ENCODE measurements at regions not wholly inside any gene's neighbourhood (a gene's known extent, or its start where the extent isn't known, plus 50 kb on each side); places are given as distances from the start of the nearest gene placed in this dataset.

DNA sequence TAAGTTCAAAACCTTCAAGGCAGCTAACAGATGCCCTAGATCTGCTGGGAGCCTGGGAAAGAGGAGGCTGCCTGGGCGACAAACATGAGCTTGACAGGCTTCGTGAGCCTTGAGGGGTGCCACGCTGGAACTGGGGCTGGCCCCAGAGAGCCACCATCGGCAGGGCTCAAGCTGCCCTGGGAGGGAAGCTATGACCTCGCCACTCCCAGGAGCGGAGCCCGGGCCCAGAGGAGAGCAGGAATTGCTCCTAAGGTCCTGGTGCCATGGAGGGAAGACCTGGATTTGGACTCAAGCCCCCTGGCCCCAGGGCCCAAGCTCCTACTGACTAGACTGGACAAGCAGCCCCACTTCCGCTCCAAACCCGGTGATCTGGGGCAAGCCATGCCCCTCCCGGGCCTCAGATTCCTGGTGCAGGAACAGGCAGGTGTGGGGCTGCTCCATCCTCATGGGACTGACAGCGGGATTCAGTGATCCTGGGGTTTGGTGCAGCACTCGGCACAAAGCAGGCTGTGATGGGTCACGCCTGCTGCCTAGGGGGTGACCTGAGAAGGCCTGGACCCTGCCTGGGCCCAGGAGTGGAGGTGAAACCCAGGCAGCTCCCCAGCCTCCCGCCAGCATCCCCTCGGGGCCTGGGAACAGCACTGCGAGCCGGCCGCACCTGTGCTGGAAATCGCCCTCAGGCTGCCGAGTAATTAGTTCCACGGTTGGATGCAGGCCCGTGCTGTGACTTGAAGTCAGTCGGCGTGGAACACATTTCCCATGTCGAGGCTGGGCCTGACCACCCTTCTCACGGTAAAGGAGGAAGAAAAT lies 246.9 kb downstream of the NDUFA10 start:
- no peak for DNase-seq (ENCODE audit: low read depth)
- no peak overlapping the region for H3K4me3 ChIP-seq (ENCODE audit: control insufficient read depth, low read depth, low read length)
- TF ChIP-seq, protein P1, sequence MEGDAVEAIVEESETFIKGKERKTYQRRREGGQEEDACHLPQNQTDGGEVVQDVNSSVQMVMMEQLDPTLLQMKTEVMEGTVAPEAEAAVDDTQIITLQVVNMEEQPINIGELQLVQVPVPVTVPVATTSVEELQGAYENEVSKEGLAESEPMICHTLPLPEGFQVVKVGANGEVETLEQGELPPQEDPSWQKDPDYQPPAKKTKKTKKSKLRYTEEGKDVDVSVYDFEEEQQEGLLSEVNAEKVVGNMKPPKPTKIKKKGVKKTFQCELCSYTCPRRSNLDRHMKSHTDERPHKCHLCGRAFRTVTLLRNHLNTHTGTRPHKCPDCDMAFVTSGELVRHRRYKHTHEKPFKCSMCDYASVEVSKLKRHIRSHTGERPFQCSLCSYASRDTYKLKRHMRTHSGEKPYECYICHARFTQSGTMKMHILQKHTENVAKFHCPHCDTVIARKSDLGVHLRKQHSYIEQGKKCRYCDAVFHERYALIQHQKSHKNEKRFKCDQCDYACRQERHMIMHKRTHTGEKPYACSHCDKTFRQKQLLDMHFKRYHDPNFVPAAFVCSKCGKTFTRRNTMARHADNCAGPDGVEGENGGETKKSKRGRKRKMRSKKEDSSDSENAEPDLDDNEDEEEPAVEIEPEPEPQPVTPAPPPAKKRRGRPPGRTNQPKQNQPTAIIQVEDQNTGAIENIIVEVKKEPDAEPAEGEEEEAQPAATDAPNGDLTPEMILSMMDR (conservative IDR thresholded peaks at IDR 0.05; ENCODE audit: control insufficient read depth, insufficient read depth, low read depth, low read length) = no peak

DNA sequence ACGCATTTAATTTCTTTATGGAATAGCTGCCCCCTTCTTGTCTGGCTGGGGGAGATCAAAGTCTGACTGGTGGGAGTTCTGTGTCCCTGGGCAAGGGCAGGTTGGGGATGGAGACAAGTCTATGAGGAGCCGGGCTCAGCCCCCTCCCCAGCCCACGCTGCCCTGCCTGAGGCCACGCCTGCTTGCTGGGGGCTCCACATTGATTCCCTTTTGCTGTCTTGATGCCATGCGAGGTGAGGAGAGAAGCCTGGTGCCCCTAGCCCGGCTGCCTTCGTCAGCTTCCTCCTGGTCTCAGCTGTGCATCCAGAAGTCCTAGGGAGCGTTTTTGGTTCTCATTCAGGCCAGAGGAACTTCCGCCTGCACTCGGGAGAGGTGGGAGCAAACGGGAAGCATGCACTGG lies 247.9 kb downstream of the NDUFA10 start:
- DNase-seq (ENCODE audit: low read depth) = no peak
- no peak overlapping the region for H3K4me3 ChIP-seq (ENCODE audit: control insufficient read depth, low read depth, low read length)
- TF ChIP-seq, protein P1 (conservative IDR thresholded peaks at IDR 0.05; ENCODE audit: control insufficient read depth, insufficient read depth, low read depth, low read length) = no peak

DNA sequence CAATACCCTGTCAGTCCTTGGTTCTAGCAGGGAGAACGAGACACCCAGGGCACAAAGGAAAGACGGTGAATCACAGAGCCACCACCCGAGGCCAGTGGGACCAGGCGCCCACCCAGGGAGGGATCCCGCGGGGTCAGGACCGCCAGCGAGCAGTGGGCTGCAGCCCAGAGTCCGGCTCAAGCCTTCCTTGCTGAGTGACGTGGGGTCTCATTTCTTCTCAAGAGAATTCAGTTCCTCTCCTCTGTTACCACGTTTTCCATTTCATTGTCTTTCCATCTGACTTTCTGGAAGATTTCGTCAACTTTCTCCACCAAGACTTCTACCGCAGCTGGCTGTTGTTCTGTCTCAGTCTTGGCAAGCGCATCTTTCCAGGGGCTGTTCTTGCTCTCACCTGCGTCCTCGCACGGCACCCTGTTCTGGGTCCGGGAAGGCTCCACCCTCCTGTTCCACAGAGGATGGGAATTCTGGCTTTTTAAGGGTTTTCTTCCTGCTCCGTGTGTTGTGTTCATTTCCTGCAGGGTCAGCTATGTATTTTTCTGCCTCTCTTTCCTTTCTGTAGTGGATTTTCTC lies 248.6 kb downstream of the NDUFA10 start:
- TF ChIP-seq, protein P1 (conservative IDR thresholded peaks at IDR 0.05; ENCODE audit: control insufficient read depth, insufficient read depth, low read depth, low read length) = no peak
- no peak overlapping the region for H3K4me3 ChIP-seq (ENCODE audit: control insufficient read depth, low read depth, low read length)
- DNase-seq (ENCODE audit: low read depth) = no peak

DNA sequence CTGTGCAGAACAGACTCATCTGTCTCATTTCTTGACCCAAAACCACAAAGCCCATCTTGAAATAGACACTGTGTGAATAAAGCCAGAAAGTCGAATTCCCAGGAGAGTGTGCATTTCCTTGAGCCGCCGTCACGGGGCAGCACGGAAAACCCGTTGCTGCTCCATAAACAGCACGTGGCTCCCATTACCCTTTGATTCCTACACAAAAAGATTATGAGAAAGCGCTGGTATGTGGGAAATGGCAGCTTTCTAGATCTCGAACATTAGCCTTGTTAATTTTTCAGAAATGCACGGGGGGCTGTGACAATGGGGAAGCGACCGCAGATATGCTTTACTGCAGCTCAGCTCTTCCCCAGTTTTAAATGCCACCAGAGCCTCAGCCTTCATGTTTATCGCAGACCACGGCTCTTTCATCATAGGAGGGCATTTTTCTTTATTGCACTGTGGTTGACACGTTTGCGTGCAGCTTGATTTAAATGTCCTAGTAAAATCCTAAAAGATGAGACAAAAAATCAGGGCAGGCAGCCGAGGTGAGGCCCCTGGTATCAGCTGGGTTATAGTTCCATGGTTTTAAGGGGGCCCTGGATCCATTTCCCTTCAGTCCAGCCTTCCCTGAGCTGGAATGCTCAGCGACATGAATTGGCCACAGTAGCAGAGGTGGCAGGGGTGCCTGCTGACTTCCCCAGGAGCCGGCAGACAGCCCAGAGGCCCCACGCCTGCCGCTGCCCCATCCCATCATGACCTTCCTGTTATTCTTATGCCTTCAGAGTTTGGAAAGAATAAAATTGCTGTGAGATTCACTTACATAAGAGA lies 249.3 kb downstream of the NDUFA10 start:
- no peak overlapping the region for H3K4me3 ChIP-seq (ENCODE audit: control insufficient read depth, low read depth, low read length)
- peak; percentile 25 for DNase-seq (ENCODE audit: low read depth)
- TF ChIP-seq, protein P1 (conservative IDR thresholded peaks at IDR 0.05; ENCODE audit: control insufficient read depth, insufficient read depth, low read depth, low read length) = no peak

- TF ChIP-seq, protein P1 (conservative IDR thresholded peaks at IDR 0.05; ENCODE audit: control insufficient read depth, insufficient read depth, low read depth, low read length) = no peak
- no peak overlapping the region for H3K4me3 ChIP-seq (ENCODE audit: control insufficient read depth, low read depth, low read length)
- no peak for DNase-seq (ENCODE audit: low read depth)
These were observed 250.1 kb downstream of the NDUFA10 start for GRCh38 chr2:239774933-239775622.

- DNase-seq (ENCODE audit: low read depth) = no peak
These were observed 251.0 kb downstream of the NDUFA10 start for GRCh38 chr2:239774142-239774462.

More at GRCh38 chr2:239774142-239774462, 251.0 kb downstream of the NDUFA10 start:
- H3K4me3 ChIP-seq (ENCODE audit: control insufficient read depth, low read depth, low read length) = no peak overlapping the region
- TF ChIP-seq, protein P1 (conservative IDR thresholded peaks at IDR 0.05; ENCODE audit: control insufficient read depth, insufficient read depth, low read depth, low read length) = no peak
